Suppressor macrophage treated with lipopolysaccharide for 4 hours (primary cell): ENCODE measurements at regions not wholly inside any gene's neighbourhood (a gene's known extent, or its start where the extent isn't known, plus 50 kb on each side); places are given as distances from the start of the nearest gene placed in this dataset.
"Not testable (repeated sequence)": the region's sequence is repeated elsewhere in the genome, so short reads cannot be mapped to it uniquely, and the experiment has no call there.

Experiments
- DNase-seq: peaks from one replicate; pipeline ENCODE4 v3.0.0-alpha.2; 2020

DNA sequence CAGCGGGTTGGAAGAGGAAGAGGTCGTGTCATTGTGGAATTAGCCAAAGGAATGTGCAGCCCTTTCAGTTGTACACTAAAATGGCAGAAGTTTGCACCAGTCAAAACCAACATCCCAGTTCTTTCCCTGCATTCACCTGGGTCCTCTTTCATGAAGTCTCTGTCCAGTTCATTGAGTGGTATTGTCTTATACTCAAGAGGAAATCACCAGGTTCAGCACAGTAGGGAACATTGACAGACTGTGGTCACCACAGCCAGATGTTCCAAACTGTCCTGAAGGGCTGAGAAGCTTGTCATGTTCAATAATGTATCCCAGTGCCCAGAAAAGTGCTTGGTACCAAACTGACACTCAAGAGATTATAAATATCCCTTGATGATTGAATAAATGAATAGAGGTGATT is 131.6 kb downstream of the GLUL start:
- no peak for DNase-seq

DNA sequence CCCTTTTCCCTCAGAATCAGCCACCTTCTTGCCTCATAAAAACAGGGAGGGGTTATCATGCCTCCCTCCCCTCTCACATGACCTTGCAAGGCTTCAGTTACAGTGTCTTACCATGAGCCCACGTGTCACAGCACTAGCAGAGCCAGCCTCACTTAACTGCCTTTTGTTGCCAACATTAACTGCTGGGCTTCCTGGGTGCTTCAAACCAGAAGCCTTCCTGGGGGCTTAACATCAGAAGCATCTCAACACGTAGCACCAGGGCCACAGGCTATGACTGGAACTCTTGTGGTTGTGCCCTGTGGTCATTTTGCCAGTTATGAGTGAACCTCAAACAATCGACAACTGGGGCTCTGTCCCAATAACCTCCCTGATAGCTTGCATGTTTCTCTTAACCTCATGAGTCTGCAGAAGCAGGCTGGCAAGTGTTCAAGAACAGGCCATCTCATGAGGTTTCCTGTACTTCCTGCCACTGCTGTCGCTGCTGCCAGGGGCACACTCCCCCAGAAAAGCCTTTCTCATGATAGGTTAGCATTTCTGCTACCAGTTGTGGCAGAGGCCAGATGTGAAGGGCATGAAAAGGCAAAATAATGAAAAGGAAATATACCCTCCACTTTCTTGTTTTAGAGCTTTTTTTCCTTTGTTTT is 132.2 kb downstream of the GLUL start:
- DNase-seq, result peak; percentile 70

DNA sequence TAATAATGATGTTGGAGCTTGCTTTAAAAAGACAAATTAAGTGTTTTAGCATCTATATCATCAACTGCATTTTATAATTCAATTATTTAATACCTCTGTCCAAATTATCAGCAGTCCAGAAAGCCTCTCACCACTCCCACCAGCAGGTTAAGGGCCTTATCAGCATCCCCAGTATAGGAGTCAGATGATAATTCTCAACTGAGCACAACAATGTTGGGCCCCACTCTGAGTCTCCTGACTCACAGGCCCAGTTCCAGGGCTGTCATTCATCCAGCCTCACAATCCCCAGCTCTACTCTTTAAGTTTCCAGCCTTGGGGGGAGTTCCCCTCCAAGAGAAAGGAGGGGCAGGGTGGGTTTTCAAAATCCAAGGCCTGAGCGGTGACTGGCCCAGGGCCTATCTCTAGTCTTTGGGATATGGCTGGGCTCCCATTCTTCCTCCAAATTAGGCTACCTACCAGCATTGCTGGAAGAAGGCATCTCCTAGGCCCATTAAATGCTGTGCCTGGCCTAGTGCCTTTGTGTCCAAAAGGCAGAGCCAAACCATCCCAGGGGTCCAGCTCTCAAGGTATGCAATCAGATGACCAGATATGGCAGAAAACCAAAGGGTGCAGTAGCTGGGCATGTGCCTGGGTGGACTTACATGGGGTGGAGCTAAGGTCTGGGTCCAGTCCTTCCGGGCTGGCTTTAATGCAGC is 134.1 kb downstream of the GLUL start:
- DNase-seq, result no peak

DNA sequence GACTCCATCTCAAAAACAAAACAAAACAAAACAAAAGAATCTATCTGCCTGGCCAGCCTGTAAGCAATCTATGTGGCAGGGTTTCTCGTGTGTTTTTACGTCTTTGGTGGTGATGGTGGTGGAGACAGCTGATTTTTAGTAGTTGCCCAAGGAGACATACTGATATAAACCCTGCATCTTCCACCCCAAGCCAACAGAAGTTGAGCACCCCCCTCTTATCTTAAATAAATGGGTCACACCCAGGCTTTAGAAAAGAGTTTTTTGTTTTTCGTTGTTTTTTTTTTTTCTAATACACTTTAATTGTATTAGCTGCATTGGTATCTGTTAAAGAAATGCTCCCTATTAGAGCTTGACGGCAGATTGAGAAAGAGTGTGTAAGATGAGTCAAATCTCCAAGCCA is 134.7 kb downstream of the GLUL start:
- DNase-seq, result no peak

DNA sequence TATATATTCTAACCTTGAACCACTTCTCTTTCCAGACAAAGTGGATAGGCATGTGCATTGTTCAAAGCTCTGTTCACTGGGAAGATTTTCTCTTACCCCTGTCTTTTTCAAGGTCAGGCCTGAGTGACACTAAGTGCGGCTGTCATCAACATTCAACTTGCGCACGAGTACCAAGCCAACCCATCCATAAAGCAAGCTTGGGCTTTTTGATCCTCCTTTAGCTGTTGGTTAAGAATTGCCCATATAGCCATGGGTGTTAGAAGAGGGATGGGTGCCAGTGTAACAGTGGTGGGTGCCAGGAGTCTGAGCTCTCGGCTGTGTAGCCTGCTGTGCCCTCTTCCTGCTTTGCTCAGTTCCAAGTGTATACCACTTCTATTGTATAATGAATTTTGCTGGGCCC is 136.1 kb downstream of the GLUL start:
- no peak for DNase-seq

DNA sequence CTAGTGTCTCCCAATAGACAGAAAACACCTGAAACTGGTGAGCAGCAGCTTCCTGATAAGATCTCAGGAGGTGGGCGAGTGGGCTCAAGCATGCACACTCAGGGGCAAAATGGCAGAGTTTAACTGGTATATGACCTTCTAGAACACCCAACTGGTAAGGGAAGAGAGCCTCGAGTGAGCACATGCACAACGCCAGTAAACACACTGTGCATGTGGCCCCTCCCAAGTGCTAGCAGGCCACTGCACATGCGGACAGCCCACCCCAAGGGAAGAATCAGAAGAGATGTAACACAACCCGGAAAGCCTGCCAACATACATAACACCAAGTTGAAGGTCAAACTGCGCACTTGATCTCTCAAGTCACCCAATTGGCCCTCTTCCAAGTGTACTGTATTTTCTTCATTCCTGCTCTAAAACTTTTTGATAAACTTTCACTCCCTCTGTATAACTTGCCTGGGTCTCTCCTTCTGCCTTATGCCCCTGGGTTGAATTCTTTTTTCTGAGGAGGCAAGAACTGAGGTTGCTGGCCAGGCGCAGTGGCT is 138.2 kb downstream of the GLUL start:
- no peak for DNase-seq

DNA sequence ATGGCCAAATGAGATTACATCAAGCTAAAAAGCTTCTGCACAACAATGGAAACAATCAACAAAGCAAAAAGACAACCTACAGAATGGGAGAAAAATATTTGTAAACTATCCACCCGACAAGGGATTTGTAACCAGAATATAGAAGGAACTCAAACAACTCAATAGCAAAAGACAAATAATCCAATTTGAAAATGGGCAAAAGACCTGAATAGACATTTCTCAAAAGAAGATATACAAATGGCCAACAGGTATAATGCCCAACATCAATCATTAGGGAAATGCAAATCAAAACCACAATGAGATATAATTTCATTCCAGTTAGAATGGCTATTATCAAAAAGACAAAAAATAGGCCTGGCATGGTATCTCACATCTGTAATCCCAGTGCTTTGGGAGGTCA is 140.0 kb downstream of the GLUL start:
- no peak for DNase-seq

DNA sequence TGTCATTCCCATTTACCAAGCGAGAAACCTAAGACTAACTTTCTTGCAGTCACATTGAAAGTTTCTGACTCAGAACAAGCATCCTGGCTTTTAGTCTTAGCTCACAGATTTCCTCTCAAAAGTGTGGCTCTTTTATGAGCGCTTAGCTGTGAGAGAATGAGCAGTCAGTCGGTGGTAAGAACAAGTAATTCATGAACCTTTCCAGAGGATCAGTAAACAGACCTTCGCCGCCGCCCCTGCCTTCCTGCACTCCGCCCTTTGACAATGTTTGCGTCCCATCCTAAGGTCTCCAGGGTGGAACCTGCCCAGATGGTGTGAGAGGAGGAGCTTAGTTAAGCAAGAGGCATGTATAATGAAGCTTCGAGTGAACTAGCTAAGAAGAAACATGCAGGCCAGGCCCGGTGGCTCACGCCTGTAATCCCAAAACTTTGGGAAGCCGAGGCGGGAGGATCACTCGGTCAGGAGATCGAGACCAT is 142.4 kb downstream of the GLUL start:
- DNase-seq, result no peak

DNA sequence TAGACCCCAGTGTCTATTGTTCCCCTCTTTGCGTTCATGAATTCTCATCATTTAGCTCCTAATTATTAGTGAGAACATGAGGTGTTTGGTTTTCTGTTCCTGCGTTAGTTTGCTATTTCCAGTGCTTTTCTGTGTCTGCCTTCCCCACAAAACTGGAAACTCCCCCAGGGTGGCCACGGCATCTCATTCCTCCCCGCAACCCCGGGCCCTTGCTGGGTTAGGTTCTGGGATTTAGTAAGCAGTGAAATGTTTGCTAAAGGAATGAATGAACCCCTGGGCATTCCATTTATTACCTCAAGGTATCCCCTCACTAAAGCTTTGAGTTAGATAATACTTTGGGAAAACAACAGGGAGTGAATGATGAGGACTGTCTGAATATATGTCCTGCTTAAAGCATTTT is 142.9 kb downstream of the GLUL start:
- DNase-seq, result no peak

DNA sequence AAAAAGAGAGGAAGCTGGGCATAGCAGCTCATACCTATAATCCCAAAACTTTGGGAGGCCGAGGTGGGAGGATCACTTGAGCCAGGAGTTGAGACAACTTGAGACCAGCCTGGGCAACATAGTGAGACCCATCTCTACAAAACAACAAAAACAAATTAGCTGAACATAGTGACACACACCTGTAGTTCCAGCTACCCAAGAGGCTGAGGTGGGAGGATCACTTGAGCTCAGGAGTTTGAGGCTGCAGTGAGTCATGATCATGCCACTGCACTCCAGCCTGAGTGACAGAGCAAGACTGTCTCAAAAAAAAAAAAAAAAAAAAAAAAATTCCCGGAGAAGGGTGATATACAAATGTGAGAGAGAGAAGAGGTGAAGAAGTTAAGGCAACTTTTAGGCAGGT is 143.8 kb downstream of the GLUL start:
- not testable (repeated sequence) for DNase-seq

DNA sequence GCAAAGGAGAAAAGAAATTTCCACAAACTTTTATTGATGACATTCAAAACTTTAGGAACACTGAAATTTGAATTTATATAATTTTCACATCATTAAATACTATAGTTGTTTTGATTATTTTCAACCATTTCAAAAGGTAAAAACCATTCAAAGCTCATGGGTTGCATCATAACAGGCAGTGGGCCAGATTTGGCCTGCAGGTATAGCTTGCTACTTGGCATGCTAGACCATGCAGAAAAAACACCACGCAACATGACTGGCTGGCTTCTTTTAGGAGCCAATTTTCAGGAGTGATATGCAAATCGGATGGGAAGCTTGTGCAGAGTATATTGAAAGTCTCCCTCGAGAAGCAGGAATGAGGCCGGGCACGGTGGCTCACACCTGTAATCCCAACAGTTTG is 144.8 kb downstream of the GLUL start:
- no peak for DNase-seq

DNA sequence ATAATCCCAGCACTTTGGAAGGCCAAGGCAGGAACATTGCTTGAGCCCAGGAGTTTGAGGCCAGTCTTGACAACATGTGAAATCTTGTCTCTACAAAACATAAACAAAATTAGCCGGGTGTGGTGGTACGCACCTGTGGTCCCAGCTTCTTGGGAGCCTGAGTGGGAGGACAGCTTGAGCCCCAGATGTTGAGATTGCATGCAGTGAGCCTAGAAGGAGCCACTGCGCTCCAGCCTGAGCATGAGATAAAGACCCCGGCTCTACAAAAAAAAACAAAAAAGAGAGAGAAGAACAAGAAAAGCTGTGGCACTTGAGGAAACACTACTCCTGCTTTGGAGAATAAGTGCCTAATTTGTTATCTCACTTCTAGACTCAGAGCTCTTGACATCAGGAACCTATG is 146.6 kb downstream of the GLUL start:
- no peak for DNase-seq

DNA sequence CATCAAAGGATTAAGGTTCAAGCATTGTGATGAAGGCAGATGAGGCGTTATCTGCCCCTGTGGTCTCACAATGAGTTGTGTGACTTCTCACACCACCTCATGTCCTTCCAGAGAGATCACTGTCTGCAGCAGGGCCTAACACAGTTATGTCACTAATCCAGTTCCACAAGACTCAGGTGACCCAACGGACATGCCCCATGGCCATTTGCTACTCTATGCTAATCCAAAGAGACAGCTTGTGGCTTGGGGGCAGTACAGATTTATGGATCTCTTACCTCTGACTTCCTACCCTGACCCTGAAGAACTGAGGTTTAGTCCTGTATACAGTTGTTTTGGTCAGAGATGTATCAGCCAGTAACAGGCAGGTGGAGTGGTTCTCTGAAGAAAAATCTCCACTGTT is 147.1 kb downstream of the GLUL start:
- no peak for DNase-seq

DNA sequence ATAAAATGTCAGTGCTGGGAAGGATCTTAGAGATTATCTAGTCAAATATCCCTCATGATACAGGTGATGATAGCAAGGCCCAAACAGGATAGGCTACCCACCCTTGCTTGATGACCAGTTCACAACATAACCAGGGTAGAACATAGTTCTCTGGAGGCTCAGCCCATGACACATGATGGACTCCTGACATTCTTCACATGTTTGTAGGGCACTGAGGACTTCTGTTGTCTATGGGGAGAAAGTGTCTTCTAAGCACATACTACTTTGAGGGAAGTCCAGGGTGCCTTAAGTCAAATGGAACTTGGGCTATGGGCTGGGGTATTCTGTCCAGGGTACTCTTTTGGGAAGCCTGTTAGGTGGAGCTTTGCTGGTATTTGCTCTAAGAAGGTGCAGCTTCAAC is 148.9 kb downstream of the GLUL start:
- no peak for DNase-seq

DNA sequence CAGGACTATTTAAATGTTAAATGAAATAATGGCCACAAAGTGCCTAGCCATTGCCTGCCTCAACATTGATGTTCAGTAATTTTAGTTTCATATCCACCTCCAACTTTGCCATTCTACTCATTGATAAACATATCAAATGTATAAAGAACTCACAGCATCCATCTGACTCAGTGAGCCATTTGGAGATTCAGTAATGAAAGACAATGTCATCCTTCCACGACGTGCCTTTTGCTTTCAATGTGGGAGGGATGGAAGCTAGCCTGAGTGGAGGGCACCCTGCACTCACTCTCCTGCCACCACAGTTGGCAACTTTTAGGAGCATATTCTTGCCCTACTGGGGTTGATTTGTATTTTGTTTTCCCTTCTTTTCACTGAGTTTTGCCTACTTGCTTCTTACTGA is 151.5 kb downstream of the GLUL start:
- DNase-seq, result no peak

DNA sequence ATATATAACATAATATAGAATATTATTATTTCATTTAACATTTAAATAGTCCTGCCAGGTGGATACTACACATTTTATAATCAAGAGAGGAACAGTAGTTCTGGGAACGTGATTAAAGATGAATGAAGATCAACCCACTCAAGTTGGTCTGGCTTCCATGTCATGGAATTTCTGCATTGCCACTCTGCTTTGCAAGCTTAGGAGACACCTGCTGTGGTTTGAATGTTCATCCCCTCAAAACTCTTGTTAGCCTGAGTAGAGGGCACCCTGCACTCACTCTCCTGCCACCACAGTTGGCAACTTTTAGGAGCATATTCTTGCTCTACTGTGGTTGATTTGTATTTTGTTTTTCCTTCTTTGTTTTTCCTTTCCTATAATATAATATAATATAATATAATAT is 153.2 kb downstream of the GLUL start:
- DNase-seq, result no peak

DNA sequence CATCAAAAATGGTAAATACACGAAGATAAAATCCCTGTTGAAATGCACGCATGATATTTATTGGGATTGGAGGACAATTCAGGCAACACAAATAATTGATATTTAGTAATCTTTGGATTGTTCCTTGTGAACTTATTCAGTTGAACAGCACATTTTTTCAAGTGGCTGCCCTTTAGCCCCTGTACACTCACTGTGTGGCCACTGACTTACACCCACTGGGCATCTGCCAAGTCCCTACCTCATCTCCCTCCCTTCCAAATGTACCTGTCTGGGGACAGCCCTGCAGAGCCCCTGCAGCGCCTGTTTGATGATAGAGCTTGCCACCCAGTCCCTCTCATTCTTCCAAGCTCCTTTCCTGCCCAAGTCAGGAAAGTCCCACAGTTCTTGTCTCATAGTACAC is 154.3 kb downstream of the GLUL start:
- no peak for DNase-seq

DNA sequence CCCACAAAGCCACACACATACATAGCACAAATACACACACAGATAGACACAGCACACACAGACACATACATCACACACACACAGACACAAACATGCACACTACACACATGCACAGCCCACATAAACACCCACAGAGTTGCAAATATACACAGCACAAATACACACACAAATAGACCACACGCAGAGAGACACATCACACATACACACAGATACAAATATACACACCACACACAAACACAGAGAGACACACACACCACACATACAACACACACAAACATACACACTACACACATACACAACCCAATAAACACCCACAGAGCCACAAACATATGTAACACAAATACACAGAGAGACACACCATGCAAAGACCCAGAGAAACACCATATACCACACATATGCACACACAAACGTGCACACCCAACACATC is 154.9 kb downstream of the GLUL start:
- no peak for DNase-seq

DNA sequence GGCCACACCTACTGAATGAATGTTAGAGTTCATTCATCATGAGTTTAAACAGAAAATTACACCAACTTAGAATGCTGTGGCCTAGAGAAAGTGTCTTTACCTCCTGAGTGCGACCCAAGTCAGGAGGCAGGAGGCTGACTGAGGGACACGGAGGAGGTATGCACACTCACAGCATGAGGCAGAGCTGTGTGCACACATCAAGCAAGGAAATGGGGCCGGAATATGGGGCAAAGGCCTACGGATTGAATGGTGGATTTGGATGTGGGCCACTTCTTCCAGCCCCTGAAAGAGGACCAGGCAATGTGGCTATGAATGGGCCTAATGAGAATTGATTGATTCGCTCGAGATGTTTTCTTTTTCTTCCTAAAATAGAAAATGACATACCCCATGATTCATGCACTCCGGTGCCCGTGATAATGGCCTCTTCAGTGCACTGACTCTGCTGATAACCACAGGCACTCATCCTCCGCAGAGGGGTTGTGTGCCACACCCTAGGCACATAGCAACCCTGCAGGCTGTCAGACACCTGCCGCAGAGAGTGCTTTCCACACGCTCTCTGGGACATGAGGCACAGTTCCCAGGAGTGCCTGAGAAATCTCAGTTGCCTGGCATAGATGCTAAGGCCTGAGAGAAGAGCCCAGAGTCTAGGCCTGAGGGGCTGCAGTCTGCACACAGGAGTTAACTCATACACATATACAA is 155.5 kb downstream of the GLUL start:
- DNase-seq, result no peak

DNA sequence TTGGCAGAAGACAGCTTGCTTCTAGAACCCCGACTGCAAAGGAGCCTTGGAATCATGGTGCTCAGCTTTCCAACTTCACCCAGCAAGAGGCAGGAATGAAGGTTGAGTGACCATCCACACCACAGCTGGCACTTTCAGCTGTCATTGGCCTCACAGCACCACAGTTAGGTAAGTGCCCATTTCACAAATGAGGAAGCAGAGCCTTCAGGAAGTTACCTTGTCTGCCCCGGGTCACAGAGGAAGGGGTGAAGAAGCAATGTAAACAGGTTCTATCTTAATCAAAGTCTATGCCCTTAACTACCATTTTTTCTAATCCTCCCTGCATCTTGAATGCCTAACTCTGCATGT is 156.0 kb downstream of the GLUL start:
- DNase-seq, result no peak

DNA sequence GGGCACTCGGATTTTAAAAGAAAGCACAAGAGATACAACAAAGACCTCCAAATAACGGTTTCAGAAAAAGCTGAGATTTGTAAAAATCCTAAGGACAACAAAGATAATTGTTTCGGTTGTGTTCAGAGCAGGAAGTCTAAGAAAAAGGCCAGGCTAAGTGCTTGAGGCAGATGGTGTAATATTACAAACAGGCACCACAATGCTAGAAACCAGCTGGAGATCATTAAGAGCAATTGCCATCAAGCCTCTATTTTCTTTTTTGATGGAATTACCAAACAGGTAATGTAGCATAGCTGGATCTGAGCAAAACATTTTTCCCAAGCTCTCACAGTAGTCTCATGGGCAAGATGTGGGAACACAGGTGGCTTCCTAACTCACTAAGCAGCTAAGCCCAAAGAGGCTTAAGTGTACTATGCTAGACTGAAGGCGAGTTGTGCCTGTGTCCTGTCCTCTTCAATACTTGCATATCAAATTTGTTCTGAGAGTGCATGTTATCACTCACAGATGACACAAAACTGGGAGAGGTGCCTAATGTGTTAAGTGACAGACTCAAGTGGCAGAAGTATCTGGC is 161.6 kb downstream of the GLUL start:
- DNase-seq, result no peak

DNA sequence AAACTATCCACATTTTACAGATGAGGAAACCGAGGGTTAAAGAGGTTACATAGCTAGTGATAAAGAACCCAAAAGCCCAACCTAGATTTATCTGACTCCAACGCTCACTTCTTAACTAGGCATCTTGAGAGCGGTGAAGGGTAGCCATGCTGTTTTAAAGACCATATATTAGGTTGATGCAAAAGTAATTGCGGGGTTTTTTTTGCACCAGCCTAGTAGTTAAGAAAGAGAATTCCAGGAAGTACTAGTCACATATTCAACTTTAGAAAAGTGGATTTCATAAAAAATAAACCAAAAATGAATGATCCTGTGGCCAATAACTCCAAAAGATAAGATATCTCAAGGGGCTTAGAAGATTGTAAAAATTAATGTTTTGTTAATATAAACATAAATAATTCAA is 162.1 kb downstream of the GLUL start:
- DNase-seq, result no peak

DNA sequence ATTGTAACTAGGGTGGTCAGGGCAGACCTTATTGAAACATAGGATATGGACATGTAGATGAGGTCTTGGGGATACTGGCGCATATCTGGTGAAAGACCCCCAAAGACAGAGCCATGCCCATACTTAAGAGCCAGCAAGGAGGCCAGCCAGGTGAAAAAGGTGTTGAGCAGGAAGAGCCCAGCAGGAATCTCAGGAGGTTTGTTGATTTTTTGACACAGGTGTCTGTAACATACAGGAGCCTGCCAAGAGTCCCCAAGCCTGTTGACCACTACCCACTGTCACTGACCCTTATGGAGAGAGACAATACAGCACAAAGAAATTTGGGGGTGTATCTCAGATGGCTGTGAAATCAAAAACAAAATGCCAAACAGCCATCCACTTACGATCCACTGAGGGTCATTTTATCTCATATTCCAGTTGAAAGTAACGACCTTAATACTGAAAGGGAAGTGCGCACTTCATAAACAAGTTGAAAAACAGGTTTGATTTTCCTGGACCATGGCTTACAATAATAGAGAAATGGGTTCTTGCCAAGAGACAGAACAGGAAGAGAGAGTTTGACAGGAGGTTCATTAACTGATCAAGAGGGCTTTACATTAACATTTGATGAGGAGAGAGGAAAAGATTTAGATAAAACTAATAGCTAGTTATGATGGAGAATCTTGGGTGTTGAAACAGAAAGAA is 163.6 kb downstream of the GLUL start:
- DNase-seq, result no peak
